A673 (cell line): ENCODE measurements at regions not wholly inside any gene's neighbourhood (a gene's known extent, or its start where the extent isn't known, plus 50 kb on each side); places are given as distances from the start of the nearest gene placed in this dataset.

Experiments
- EZH2 ChIP-seq: fragments of 200-600 bp; sonication (generic); IDR thresholded peaks from 2 replicates; pipeline ENCODE4 v1.6.1; 2017; ENCODE audit warnings: borderline replicate concordance, low read depth, mild to moderate bottlenecking, mixed read lengths, antibody characterized with exemption, low read length; ENCODE audit not compliant: poor library complexity, severe bottlenecking
- TF ChIP-seq, protein P1 (sequence below): fragments of 300-800, 200-600 bp; sonication (generic); conservative IDR thresholded peaks from 2 replicates; pipeline ENCODE4 v1.5.1; 2017; ENCODE audit warnings: low read depth, mild to moderate bottlenecking, antibody characterized with exemption, low read length, moderate library complexity, mixed read lengths

DNA sequence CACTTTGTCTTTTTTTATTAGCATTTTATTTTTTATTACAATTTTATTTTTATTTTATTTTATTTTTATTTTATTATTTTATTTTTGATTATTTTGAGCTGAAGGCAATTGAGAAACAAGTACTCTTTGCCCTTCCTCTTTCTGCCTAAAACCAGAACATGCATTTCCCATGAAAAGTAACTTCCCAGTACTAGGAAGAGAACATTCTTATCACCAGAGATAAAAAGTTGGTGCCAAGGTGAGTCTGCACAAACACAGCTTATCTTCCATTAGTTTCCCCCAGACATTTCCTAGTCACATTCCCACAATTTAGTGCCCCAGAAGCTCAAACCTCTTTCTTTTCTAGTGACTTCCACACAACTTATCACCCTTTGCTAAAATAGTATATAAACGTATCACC lies 84.8 kb downstream of the CD24 start:
- TF ChIP-seq, protein P1, sequence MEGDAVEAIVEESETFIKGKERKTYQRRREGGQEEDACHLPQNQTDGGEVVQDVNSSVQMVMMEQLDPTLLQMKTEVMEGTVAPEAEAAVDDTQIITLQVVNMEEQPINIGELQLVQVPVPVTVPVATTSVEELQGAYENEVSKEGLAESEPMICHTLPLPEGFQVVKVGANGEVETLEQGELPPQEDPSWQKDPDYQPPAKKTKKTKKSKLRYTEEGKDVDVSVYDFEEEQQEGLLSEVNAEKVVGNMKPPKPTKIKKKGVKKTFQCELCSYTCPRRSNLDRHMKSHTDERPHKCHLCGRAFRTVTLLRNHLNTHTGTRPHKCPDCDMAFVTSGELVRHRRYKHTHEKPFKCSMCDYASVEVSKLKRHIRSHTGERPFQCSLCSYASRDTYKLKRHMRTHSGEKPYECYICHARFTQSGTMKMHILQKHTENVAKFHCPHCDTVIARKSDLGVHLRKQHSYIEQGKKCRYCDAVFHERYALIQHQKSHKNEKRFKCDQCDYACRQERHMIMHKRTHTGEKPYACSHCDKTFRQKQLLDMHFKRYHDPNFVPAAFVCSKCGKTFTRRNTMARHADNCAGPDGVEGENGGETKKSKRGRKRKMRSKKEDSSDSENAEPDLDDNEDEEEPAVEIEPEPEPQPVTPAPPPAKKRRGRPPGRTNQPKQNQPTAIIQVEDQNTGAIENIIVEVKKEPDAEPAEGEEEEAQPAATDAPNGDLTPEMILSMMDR, result no peak
- no peak for TF ChIP-seq EZH2
